PC-9 (cell line): ENCODE measurements at regions not wholly inside any gene's neighbourhood (a gene's known extent, or its start where the extent isn't known, plus 50 kb on each side); places are given as distances from the start of the nearest gene placed in this dataset.

Experiments
- BruUV-seq: library from RNA; stranded (reverse); fragments of 400-500 nt; replicated peaks from 2 replicates; lab custom pipeline; 2021; lab: Mats Ljungman, UMichigan
- CTCF ChIA-PET: fragments of 300-600 bp; sonication (Branson Sonifier 250); formaldehyde crosslinking; loops from one replicate; lab custom pipeline; 2022; ENCODE audit warnings: antibody characterized with exemption; lab: Charles Lee
- POLR2A ChIA-PET: fragments of 300-600 bp; sonication (Branson Sonifier 250); formaldehyde crosslinking; loops from one replicate; lab custom pipeline; 2022; ENCODE audit warnings: antibody characterized with exemption; ENCODE audit not compliant: unreplicated experiment; lab: Charles Lee
- DNase-seq, 2 experiments: peaks; one replicate each; pipeline versions ENCODE4 v3.0.0 to v3.0.0-alpha.2; 2015 to 2022; ENCODE audit warnings: mixed read lengths in 1 of 2
- H2AFZ ChIP-seq: fragments of 200-600 bp; sonication (generic); 2 replicates; pipeline ENCODE4 v1.8.1; 2017; ENCODE audit warnings: antibody characterized with exemption
- H3F3A ChIP-seq: fragments of 200-600 bp; sonication (generic); 2 replicates; pipeline ENCODE4 v1.8.1; 2017; ENCODE audit warnings: antibody characterized with exemption, mild to moderate bottlenecking, low read depth; ENCODE audit not compliant: insufficient read depth
- H3K27ac ChIP-seq: fragments of 200-600 bp; sonication (generic); 2 replicates; pipeline ENCODE4 v1.6.1; 2016; ENCODE audit warnings: mixed run types
- H3K27me3 ChIP-seq: fragments of 200-600 bp; sonication (generic); 2 replicates; pipeline ENCODE4 v1.6.1; 2016; ENCODE audit warnings: low read depth, mixed run types; ENCODE audit not compliant: insufficient read depth
- H3K36me3 ChIP-seq: fragments of 200-600 bp; sonication (generic); 2 replicates; pipeline ENCODE4 v1.6.1; 2016; ENCODE audit warnings: low read depth, mixed run types
- H3K4me1 ChIP-seq: fragments of 200-600 bp; sonication (generic); replicated peaks from 2 replicates; pipeline ENCODE4 v1.6.1; 2016; ENCODE audit warnings: mixed run types; ENCODE audit not compliant: insufficient read depth
- H3K4me2 ChIP-seq: fragments of 200-600 bp; sonication (generic); 2 replicates; pipeline ENCODE4 v1.6.1; 2017; ENCODE audit warnings: mixed run types
- H3K4me3 ChIP-seq: fragments of 200-600 bp; sonication (generic); 2 replicates; pipeline ENCODE4 v1.6.1; 2016; ENCODE audit warnings: mixed run types
- H3K79me2 ChIP-seq: fragments of 200-600 bp; sonication (generic); 2 replicates; pipeline ENCODE4 v1.6.1; 2017; ENCODE audit warnings: low read depth, mixed run types
- H3K9me2 ChIP-seq: fragments of 200-600 bp; sonication (generic); 2 replicates; pipeline ENCODE4 v1.8.1; 2017; ENCODE audit warnings: mild to moderate bottlenecking; ENCODE audit not compliant: insufficient read depth
- H3K9me3 ChIP-seq: fragments of 200-600 bp; sonication (generic); 2 replicates; pipeline ENCODE4 v1.8.1; 2016; ENCODE audit warnings: low read depth; ENCODE audit not compliant: insufficient read depth
- H4K20me1 ChIP-seq: fragments of 200-600 bp; sonication (generic); 2 replicates; pipeline ENCODE4 v1.8.1; 2017; ENCODE audit not compliant: insufficient read depth
- CTCF ChIP-seq: fragments of 200-600 bp; sonication (generic); conservative IDR thresholded peaks from 2 replicates; pipeline ENCODE4 v1.6.1; 2017; ENCODE audit warnings: mixed run types, antibody characterized with exemption, mild to moderate bottlenecking, moderate library complexity
- EZH2 ChIP-seq: fragments of 200-600 bp; sonication (generic); IDR thresholded peaks from 2 replicates; pipeline ENCODE4 v1.8.0; 2017; ENCODE audit warnings: antibody characterized with exemption, low read depth
- intact Hi-C: fragments of 100-400 bp; cut with micrococcal nuclease; formaldehyde crosslinking; loops from one replicate; pipeline ENCODE4 v1.10.0; 2022; ENCODE audit not compliant: unreplicated experiment

- Histone ChIP-seq H3K9me3 (no peaks in the 10 kb centered on the region), H3F3A (peaks cover 3% of the 10 kb centered on the region; the same call in 1 of the 2 replicates), H3K27ac (no peak overlapping the region), H3K4me1 (no peaks in the 10 kb centered on the region), H3K36me3 (no peaks in the 10 kb centered on the region), H3K4me3 (no peak overlapping the region), H2AFZ (no peak overlapping the region), H3K79me2 (no peaks in the 10 kb centered on the region), H3K27me3 (no peaks in the 10 kb centered on the region), H3K4me2 (no peak overlapping the region), H3K9me2 (no peaks in the 10 kb centered on the region), H4K20me1 (no peaks in the 10 kb centered on the region)
- DNase-seq, result no peak
- CTCF ChIA-PET, result interaction anchor here (0.6 kb wide), 1 partner anchor 168 kb away, joined by 4 read pairs; no protein-coding TSS in a partner anchor
- no TSS peak for BruUV-seq
- POLR2A ChIA-PET, result no interaction called here
- intact Hi-C loops, result no loop called here
- TF ChIP-seq EZH2 (no peak), CTCF (no peak)
These were observed 101.6 kb downstream of the LBH start for GRCh38 chr2:30332791-30333453.

DNA sequence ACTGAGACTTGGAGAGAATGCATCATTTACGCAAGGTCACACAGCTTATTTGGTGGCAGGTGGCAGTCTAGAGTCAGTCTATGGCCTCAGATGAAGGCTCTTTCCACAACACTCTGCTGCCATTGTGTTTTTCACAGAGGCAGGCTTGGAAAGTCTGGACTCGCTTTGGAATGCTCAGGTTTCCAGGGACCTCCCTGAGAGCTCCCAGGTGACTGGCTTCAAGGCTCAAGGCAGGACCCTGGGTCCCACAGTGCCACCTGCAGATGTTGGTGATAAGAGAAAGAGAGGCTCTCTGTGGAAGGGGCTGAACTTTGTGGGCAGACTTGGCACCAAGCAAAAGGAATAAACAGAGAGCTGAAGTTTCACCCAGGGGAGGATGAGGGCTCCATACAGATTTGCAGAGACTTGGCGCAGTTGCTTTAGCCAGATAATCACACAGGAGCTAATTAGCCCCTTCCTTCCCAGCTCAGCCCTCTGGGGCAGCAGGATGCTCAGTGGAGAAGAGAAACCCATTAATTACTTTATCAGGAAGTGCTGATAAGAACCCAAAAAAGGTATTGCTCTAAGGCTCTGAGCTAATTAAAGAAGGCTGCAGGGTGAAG is 103.5 kb downstream of the LBH start:
- intact Hi-C loops, result no loop called here
- no peak overlapping the region for H3K27ac ChIP-seq
- no peak for DNase-seq

GRCh38 chr2:30336084-30336483 is 104.8 kb downstream of the LBH start:
- Histone ChIP-seq H3K9me3 (no peaks in the 10 kb centered on the region), H3K4me3 (no peak overlapping the region), H3F3A (peaks cover 3% of the 10 kb centered on the region; the same call in 1 of the 2 replicates), H3K36me3 (no peaks in the 10 kb centered on the region), H3K79me2 (no peaks in the 10 kb centered on the region), H4K20me1 (no peaks in the 10 kb centered on the region), H3K27ac (no peak overlapping the region), H3K27me3 (no peaks in the 10 kb centered on the region), H3K4me1 (no peaks in the 10 kb centered on the region), H2AFZ (no peak overlapping the region), H3K9me2 (no peaks in the 10 kb centered on the region), H3K4me2 (no peak overlapping the region)
- intact Hi-C loops, result no loop called here
- TF ChIP-seq EZH2 (no peak), CTCF (no peak)
- CTCF ChIA-PET, result interaction anchor here (1.2 kb wide), 1 partner anchor 11 kb away, joined by 4 read pairs; no protein-coding TSS in a partner anchor
- no peak for DNase-seq
- no TSS peak for BruUV-seq
- POLR2A ChIA-PET, result no interaction called here

More for the DNA sequence above, 103.5 kb downstream of the LBH start:
- Histone ChIP-seq H3K9me3 (no peaks in the 10 kb centered on the region), H2AFZ (no peak overlapping the region), H4K20me1 (no peaks in the 10 kb centered on the region), H3K79me2 (no peaks in the 10 kb centered on the region), H3K4me1 (no peaks in the 10 kb centered on the region), H3F3A (peaks cover 3% of the 10 kb centered on the region; the same call in 1 of the 2 replicates), H3K27me3 (no peaks in the 10 kb centered on the region), H3K36me3 (no peaks in the 10 kb centered on the region), H3K4me2 (no peak overlapping the region), H3K4me3 (no peak overlapping the region), H3K9me2 (no peaks in the 10 kb centered on the region)
- POLR2A ChIA-PET, result no interaction called here
- CTCF ChIA-PET, result interaction anchor here (1.2 kb wide), 1 partner anchor 13 kb away, joined by 4 read pairs; no protein-coding TSS in a partner anchor
- no TSS peak for BruUV-seq
- TF ChIP-seq CTCF, result no peak
- no peak for TF ChIP-seq EZH2
